ENCODE measurements at regions not wholly inside any gene's neighbourhood (a gene's known extent, or its start where the extent isn't known, plus 50 kb on each side); places are given as distances from the start of the nearest gene placed in this dataset.

DNA sequence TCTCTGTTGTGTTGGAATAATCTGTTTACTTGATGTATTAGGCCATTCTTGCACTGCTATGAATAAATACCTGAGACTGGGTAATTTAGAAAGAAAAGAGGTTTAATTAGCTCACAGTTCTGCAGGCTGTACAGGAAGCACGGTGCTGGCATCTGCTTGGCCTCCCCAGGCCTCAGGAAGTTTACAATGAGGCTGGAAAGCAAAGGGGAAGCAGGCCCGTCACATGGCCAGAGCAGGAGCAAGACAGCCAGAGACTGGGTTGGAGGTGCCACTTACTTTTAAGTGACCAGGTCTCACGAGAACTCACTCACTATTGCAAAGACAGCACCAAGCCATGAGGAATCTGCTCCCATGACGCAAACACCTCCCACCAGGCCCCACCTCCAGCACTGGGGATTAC is 50.6 kb upstream of the FUCA2 start:
- TF ChIP-seq, protein P1, sequence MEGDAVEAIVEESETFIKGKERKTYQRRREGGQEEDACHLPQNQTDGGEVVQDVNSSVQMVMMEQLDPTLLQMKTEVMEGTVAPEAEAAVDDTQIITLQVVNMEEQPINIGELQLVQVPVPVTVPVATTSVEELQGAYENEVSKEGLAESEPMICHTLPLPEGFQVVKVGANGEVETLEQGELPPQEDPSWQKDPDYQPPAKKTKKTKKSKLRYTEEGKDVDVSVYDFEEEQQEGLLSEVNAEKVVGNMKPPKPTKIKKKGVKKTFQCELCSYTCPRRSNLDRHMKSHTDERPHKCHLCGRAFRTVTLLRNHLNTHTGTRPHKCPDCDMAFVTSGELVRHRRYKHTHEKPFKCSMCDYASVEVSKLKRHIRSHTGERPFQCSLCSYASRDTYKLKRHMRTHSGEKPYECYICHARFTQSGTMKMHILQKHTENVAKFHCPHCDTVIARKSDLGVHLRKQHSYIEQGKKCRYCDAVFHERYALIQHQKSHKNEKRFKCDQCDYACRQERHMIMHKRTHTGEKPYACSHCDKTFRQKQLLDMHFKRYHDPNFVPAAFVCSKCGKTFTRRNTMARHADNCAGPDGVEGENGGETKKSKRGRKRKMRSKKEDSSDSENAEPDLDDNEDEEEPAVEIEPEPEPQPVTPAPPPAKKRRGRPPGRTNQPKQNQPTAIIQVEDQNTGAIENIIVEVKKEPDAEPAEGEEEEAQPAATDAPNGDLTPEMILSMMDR (IDR thresholded peaks at IDR 0.05) = no peak
- TF ChIP-seq POLR2A (IDR thresholded peaks at IDR 0.05) (no peak), POLR2AphosphoS5 (IDR thresholded peaks at IDR 0.05) (no peak), EP300 (IDR thresholded peaks at IDR 0.05) (no peak)
